ENCODE measurements at regions not wholly inside any gene's neighbourhood (a gene's known extent, or its start where the extent isn't known, plus 50 kb on each side); places are given as distances from the start of the nearest gene placed in this dataset.

DNA sequence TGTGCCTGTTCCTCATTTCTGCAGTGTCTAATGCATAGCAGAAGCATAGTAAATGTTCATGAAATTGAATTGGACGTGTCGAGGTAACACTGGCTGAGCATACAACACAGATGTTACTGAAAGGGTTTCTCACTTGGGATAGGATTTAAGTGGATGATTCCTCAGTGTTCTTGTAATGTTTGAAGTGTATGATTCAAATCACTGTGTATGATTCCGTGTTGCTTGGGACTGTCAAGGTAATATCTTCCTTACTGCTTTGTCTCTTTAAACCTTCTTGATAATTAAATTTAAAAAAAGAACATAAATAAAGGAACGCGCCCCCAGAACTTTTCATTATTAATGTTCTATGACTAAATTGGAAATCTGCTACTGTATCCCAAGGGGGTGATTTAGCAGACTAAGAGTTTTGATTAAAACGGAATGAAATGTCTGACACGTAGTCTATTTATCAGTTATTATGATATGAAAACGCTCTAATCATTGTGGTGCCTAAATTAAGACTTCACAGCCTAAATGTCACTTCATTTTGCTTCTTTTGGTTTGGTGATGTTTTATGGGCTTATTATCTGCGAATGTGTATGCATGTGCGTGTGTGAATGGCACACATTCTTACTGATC lies 696.9 kb upstream of the EPHA5 start:
- TF ChIP-seq, protein P1, sequence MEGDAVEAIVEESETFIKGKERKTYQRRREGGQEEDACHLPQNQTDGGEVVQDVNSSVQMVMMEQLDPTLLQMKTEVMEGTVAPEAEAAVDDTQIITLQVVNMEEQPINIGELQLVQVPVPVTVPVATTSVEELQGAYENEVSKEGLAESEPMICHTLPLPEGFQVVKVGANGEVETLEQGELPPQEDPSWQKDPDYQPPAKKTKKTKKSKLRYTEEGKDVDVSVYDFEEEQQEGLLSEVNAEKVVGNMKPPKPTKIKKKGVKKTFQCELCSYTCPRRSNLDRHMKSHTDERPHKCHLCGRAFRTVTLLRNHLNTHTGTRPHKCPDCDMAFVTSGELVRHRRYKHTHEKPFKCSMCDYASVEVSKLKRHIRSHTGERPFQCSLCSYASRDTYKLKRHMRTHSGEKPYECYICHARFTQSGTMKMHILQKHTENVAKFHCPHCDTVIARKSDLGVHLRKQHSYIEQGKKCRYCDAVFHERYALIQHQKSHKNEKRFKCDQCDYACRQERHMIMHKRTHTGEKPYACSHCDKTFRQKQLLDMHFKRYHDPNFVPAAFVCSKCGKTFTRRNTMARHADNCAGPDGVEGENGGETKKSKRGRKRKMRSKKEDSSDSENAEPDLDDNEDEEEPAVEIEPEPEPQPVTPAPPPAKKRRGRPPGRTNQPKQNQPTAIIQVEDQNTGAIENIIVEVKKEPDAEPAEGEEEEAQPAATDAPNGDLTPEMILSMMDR (IDR thresholded peaks at IDR 0.05), result no peak
- TF ChIP-seq POLR2A (IDR thresholded peaks at IDR 0.05) (no peak), EP300 (IDR thresholded peaks at IDR 0.05) (no peak), POLR2AphosphoS5 (IDR thresholded peaks at IDR 0.05) (no peak)
